HCT116 (cell line): ENCODE measurements at regions not wholly inside any gene's neighbourhood (a gene's known extent, or its start where the extent isn't known, plus 50 kb on each side); places are given as distances from the start of the nearest gene placed in this dataset.

Experiments used
- ATAC-seq: fragments of 200-7000 bp; cut with Tn5 transposase; 2 replicates; pipeline ENCODE4 v1.9.1; 2020; ENCODE audit warnings: mild to moderate bottlenecking, moderate library complexity
- BruUV-seq: library from RNA; stranded (reverse); fragments of 400-500 nt; replicated peaks from 2 replicates; lab custom pipeline; 2021; lab: Mats Ljungman, UMichigan
- CTCF ChIA-PET: fragments of 300-600 bp; sonication (Branson Sonifier 250); formaldehyde crosslinking; loops from one replicate; lab custom pipeline; 2021; ENCODE audit warnings: antibody characterized with exemption; lab: Charles Lee
- POLR2A ChIA-PET: fragments of 300-600, 350-600 bp; sonication (Branson Sonifier 250); formaldehyde crosslinking; loops from one replicate; lab custom pipeline; 2021; ENCODE audit warnings: antibody characterized with exemption; lab: Charles Lee
- RAD21 ChIA-PET, 2 experiments: fragments of 300-600 bp; sonication (Branson Sonifier 250); formaldehyde crosslinking; loops; one replicate each; lab custom pipeline; 2023; ENCODE audit warnings: low total read pairs in 2 of 2; ENCODE audit not compliant: uncharacterized antibody in 2 of 2, unreplicated experiment in 2 of 2, low non-redundant PET in 1 of 2; lab: Charles Lee
- DNase-seq: peaks from one replicate; pipeline ENCODE4 v3.0.0-alpha.2; 2010; ENCODE audit warnings: low read depth, low spot score
- H2AFZ ChIP-seq: fragments of 200-600 bp; shearing (Covaris generic), sonication (generic); 2 replicates; pipeline ENCODE4 v1.6.1; 2017; ENCODE audit warnings: low read depth, mixed run types, mixed read lengths, antibody characterized with exemption, low read length; ENCODE audit not compliant: poor library complexity, severe bottlenecking
- H3K27ac ChIP-seq: 2 replicates; pipeline ENCODE4 v1.5.1; 2012; ENCODE audit warnings: low read depth, low read length
- H3K27me3 ChIP-seq: fragments of 200-600 bp; sonication (generic); 2 replicates; pipeline ENCODE4 v1.6.1; 2016; ENCODE audit warnings: mixed run types, low read length, mixed read lengths; ENCODE audit not compliant: insufficient read depth
- H3K36me3 ChIP-seq, 2 experiments: fragments of 200-500 bp in 1 of 2; fragments of 200-600 bp in 1 of 2; sonication (Bioruptor generic) in 1 of 2; sonication (generic) in 1 of 2; 2 replicates each; pipeline versions ENCODE4 v1.5.1 to v1.6.1; 2014 to 2016; ENCODE audit warnings: low read length in 2 of 2, inconsistent platforms in 1 of 2, mixed read lengths in 1 of 2, mixed run types in 1 of 2; ENCODE audit not compliant: insufficient read depth in 2 of 2, control insufficient read depth in 1 of 2
- H3K4me1 ChIP-seq, 2 experiments: fragments of 200-600 bp in 1 of 2; sonication (generic) in 1 of 2; 2 replicates each; pipeline versions ENCODE4 v1.5.1 to v1.6.1; 2012 to 2017; ENCODE audit warnings: low read length in 2 of 2, inconsistent platforms in 1 of 2, mild to moderate bottlenecking in 1 of 2, mixed read lengths in 1 of 2, mixed run types in 1 of 2, moderate library complexity in 1 of 2; ENCODE audit not compliant: insufficient read depth in 2 of 2, control insufficient read depth in 1 of 2
- H3K4me2 ChIP-seq: fragments of 200-600 bp; sonication (generic); 2 replicates; pipeline ENCODE4 v1.6.1; 2017; ENCODE audit warnings: mixed run types, low read length, mixed read lengths
- H3K4me3 ChIP-seq, 2 experiments: fragments of 200-600 bp in 1 of 2; sonication (generic) in 1 of 2; replicated peaks in 1 of 2; 2 replicates each; pipeline ENCODE4 v1.5.1; 2011 to 2016; ENCODE audit warnings: low read length in 2 of 2, control low read depth in 1 of 2, low read depth in 1 of 2, mild to moderate bottlenecking in 1 of 2, mixed read lengths in 1 of 2, mixed run types in 1 of 2
- H3K79me2 ChIP-seq: fragments of 200-600 bp; sonication (generic); 2 replicates; pipeline ENCODE4 v1.6.1; 2017; ENCODE audit warnings: mild to moderate bottlenecking, mixed run types, low read length, moderate library complexity, mixed read lengths; ENCODE audit not compliant: insufficient read depth
- H3K9ac ChIP-seq: fragments of 200-600 bp; sonication (generic); 2 replicates; pipeline ENCODE4 v1.6.1; 2016; ENCODE audit warnings: low read length, mixed read lengths
- H3K9me2 ChIP-seq: fragments of 200-600 bp; sonication (generic), shearing (Covaris generic); 2 replicates; pipeline ENCODE4 v1.6.1; 2017; ENCODE audit warnings: mixed run types, mild to moderate bottlenecking, moderate library complexity; ENCODE audit not compliant: insufficient read depth
- H3K9me3 ChIP-seq, 2 experiments: fragments of 200-500 bp in 1 of 2; fragments of 200-600 bp in 1 of 2; sonication (Bioruptor generic) in 1 of 2; sonication (generic) in 1 of 2; 2 replicates each; pipeline ENCODE4 v1.6.1; 2014 to 2017; ENCODE audit warnings: low read length in 2 of 2, mixed read lengths in 2 of 2, inconsistent platforms in 1 of 2, low read depth in 1 of 2, mild to moderate bottlenecking in 1 of 2, mixed run types in 1 of 2, moderate library complexity in 1 of 2; ENCODE audit not compliant: control insufficient read depth in 1 of 2, insufficient read depth in 1 of 2
- H4K20me1 ChIP-seq: fragments of 200-600 bp; sonication (generic), shearing (Covaris generic); 2 replicates; pipeline ENCODE4 v1.6.1; 2017; ENCODE audit warnings: mixed run types, mild to moderate bottlenecking, moderate library complexity; ENCODE audit not compliant: insufficient read depth
- CBX3 ChIP-seq: IDR thresholded peaks from 2 replicates; pipeline ENCODE4 v1.6.1; 2012; ENCODE audit warnings: low read depth
- CEBPB ChIP-seq: IDR thresholded peaks from 2 replicates; pipeline ENCODE4 v1.6.1; 2012; ENCODE audit warnings: low read depth
- EZH2phosphoT487 ChIP-seq: fragments of 200-600 bp; IDR thresholded peaks from 2 replicates; pipeline ENCODE4 v1.6.1; 2018; ENCODE audit warnings: antibody characterized with exemption, borderline replicate concordance
- FOSL1 ChIP-seq: IDR thresholded peaks from 2 replicates; pipeline ENCODE4 v1.6.1; 2012; ENCODE audit warnings: low read depth
- POLR2A ChIP-seq: IDR thresholded peaks from 2 replicates; pipeline ENCODE4 v1.7.0; 2011; ENCODE audit warnings: borderline replicate concordance; ENCODE audit not compliant: insufficient read depth, insufficient read length; ENCODE audit errors: extremely low read depth
- RAD21 ChIP-seq: IDR thresholded peaks from 2 replicates; pipeline ENCODE4 v1.6.1; 2012; ENCODE audit warnings: low read depth, mild to moderate bottlenecking
- SIN3A ChIP-seq: IDR thresholded peaks from 2 replicates; pipeline ENCODE4 v1.6.1; 2012; ENCODE audit warnings: low read depth
- SP1 ChIP-seq: IDR thresholded peaks from 2 replicates; pipeline ENCODE4 v1.6.1; 2012; ENCODE audit warnings: low read depth
- SRF ChIP-seq: IDR thresholded peaks from 2 replicates; pipeline ENCODE4 v1.6.1; 2012; ENCODE audit warnings: low read depth
- TCF7L2 ChIP-seq: IDR thresholded peaks from 2 replicates; pipeline ENCODE4 v1.7.0; 2011; ENCODE audit warnings: borderline replicate concordance, inconsistent platforms; ENCODE audit not compliant: insufficient read depth, insufficient read length; ENCODE audit errors: extremely low read depth
- YY1 ChIP-seq: IDR thresholded peaks from 2 replicates; pipeline ENCODE4 v1.6.1; 2011; ENCODE audit warnings: low read length, low read depth, moderate library complexity, mild to moderate bottlenecking; ENCODE audit not compliant: insufficient replicate concordance; ENCODE audit errors: extremely low read depth
- ZFX ChIP-seq: fragments of 450-650 bp; IDR thresholded peaks from 2 replicates; pipeline ENCODE4 v1.6.1; 2017
- intact Hi-C: fragments of 100-400 bp; cut with micrococcal nuclease; formaldehyde crosslinking; loops from 2 replicates; pipeline ENCODE4 v1.10.0; 2022
- TF ChIP-seq, protein P1 (sequence below): IDR thresholded peaks from 2 replicates; pipeline ENCODE4 v1.6.1; 2012; ENCODE audit warnings: low read depth
- TF ChIP-seq, protein P2 (sequence below): IDR thresholded peaks from 2 replicates; pipeline ENCODE4 v1.6.1; 2012
- TF ChIP-seq, protein P3 (sequence below), 3 experiments: fragments of 200-600 bp in 1 of 3; sonication (generic) in 1 of 3; IDR thresholded peaks in 2 of 3; conservative IDR thresholded peaks in 1 of 3; 2 replicates each; pipeline ENCODE4 v1.5.1; 2012 to 2017; ENCODE audit warnings: low read depth in 2 of 3, low read length in 2 of 3, antibody characterized with exemption in 1 of 3, borderline replicate concordance in 1 of 3, control low read depth in 1 of 3, mild to moderate bottlenecking in 1 of 3, mixed read lengths in 1 of 3, mixed run types in 1 of 3, moderate library complexity in 1 of 3; ENCODE audit not compliant: insufficient read depth in 1 of 3

DNA sequence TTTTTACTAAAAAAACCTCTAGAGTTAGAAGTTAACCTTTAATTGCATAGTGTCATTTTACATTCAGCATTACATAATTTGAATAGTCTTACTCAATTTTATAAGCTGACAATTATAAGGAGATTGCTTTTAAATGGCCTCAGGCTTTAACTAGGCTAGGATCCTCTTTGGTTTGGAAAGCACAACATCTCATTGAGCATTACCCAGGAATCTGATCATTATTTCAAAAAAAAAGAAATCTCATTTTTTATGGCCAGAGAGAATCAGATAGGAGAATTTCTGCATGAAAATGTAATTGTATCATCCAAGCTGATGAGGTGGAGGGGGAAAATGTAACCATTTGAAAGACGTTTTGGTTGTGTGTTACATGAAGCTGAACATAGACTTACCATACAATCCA, 324.9 kb upstream of the POT1 start:
- ChIA-PET CTCF (no interaction called here), POLR2A (no interaction called here), RAD21 (no interaction called here)
- Histone ChIP-seq H3K4me3 (no peak overlapping the region), H3K4me1 (no peaks in the 10 kb centered on the region), H2AFZ (no peak overlapping the region), H3K36me3 (no peaks in the 10 kb centered on the region), H3K9me3 (no peaks in the 10 kb centered on the region), H3K4me2 (no peak overlapping the region), H3K79me2 (no peaks in the 10 kb centered on the region), H3K27me3 (no peaks in the 10 kb centered on the region), H3K27ac (no peak overlapping the region), H4K20me1 (no peaks in the 10 kb centered on the region; the same call in 1 of the 2 replicates), H3K9me2 (no peaks in the 10 kb centered on the region), H3K9ac (no peak overlapping the region)
- no peak for DNase-seq
- no peak for TF ChIP-seq ZFX
- TF ChIP-seq YY1: no peak
- no peak for TF ChIP-seq SP1
- BruUV-seq: no TSS peak
- ATAC-seq: no peak
- intact Hi-C loops: no loop called here

DNA sequence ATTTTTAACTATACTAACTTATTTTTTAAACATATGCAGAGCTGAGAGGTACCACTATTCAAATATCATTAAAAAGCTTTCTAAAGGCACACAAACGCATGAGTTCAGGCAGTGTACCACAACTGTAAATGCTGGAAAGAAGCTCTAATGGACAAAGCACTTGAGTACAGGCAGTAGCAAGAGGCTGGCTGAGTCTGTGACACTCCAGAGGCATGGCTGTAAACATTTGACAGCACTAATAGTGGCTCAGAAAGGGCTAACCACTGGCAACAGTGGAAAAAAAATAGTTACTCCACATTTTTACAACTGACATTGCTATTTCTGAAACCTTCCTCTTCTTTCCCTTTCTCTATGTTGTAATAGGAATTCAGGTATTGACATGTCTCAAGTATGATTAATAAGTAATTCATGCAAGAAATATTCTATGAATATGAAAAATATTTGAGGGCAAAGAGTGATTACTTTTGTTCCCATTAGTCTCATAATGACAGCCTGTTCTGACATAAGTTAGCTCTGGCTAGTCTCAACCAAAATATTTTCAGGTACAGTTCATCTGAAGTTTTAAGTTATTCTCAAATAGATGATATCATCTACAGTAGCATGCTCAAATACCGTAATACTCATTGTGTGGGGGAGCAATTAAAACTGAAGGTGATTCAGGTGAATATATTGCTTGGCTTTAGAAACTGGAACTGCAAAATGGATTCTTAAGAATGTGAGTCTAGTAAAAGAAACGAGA, 324.0 kb upstream of the POT1 start:
- H3K27ac ChIP-seq: no peak overlapping the region
- no peak for DNase-seq
- CTCF ChIA-PET: no interaction called here
- no peak for TF ChIP-seq ZFX
- no peak for TF ChIP-seq FOSL1
- no peak for TF ChIP-seq SP1
- no peak for TF ChIP-seq POLR2A
- TF ChIP-seq, protein P1, sequence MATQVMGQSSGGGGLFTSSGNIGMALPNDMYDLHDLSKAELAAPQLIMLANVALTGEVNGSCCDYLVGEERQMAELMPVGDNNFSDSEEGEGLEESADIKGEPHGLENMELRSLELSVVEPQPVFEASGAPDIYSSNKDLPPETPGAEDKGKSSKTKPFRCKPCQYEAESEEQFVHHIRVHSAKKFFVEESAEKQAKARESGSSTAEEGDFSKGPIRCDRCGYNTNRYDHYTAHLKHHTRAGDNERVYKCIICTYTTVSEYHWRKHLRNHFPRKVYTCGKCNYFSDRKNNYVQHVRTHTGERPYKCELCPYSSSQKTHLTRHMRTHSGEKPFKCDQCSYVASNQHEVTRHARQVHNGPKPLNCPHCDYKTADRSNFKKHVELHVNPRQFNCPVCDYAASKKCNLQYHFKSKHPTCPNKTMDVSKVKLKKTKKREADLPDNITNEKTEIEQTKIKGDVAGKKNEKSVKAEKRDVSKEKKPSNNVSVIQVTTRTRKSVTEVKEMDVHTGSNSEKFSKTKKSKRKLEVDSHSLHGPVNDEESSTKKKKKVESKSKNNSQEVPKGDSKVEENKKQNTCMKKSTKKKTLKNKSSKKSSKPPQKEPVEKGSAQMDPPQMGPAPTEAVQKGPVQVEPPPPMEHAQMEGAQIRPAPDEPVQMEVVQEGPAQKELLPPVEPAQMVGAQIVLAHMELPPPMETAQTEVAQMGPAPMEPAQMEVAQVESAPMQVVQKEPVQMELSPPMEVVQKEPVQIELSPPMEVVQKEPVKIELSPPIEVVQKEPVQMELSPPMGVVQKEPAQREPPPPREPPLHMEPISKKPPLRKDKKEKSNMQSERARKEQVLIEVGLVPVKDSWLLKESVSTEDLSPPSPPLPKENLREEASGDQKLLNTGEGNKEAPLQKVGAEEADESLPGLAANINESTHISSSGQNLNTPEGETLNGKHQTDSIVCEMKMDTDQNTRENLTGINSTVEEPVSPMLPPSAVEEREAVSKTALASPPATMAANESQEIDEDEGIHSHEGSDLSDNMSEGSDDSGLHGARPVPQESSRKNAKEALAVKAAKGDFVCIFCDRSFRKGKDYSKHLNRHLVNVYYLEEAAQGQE: no peak
- TF ChIP-seq, protein P2, sequence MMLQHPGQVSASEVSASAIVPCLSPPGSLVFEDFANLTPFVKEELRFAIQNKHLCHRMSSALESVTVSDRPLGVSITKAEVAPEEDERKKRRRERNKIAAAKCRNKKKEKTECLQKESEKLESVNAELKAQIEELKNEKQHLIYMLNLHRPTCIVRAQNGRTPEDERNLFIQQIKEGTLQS: no peak
- no peak for TF ChIP-seq CBX3
- TF ChIP-seq SIN3A: no peak
- TF ChIP-seq, protein P3, sequence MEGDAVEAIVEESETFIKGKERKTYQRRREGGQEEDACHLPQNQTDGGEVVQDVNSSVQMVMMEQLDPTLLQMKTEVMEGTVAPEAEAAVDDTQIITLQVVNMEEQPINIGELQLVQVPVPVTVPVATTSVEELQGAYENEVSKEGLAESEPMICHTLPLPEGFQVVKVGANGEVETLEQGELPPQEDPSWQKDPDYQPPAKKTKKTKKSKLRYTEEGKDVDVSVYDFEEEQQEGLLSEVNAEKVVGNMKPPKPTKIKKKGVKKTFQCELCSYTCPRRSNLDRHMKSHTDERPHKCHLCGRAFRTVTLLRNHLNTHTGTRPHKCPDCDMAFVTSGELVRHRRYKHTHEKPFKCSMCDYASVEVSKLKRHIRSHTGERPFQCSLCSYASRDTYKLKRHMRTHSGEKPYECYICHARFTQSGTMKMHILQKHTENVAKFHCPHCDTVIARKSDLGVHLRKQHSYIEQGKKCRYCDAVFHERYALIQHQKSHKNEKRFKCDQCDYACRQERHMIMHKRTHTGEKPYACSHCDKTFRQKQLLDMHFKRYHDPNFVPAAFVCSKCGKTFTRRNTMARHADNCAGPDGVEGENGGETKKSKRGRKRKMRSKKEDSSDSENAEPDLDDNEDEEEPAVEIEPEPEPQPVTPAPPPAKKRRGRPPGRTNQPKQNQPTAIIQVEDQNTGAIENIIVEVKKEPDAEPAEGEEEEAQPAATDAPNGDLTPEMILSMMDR (IDR thresholded peaks at IDR 0.05 in 2 of 3, conservative IDR thresholded peaks at IDR 0.05 in 1 of 3; ENCODE audit: borderline replicate concordance in 1 of 3, insufficient read depth in 1 of 3, low read depth in 2 of 3, low read length in 2 of 3): no peak
- no peak for TF ChIP-seq TCF7L2
- no peak for TF ChIP-seq EZH2phosphoT487
- TF ChIP-seq RAD21: no peak
- TF ChIP-seq YY1: no peak
- TF ChIP-seq SRF: no peak
- no peak for TF ChIP-seq CEBPB

More for the DNA sequence above, 324.0 kb upstream of the POT1 start:
- BruUV-seq: no TSS peak
- Histone ChIP-seq H3K27me3 (no peaks in the 10 kb centered on the region), H3K9me2 (no peaks in the 10 kb centered on the region), H3K9ac (no peak overlapping the region), H3K36me3 (no peaks in the 10 kb centered on the region), H3K4me1 (no peaks in the 10 kb centered on the region), H3K4me3 (no peak overlapping the region), H3K4me2 (no peak overlapping the region), H3K79me2 (no peaks in the 10 kb centered on the region), H3K9me3 (no peaks in the 10 kb centered on the region), H4K20me1 (no peaks in the 10 kb centered on the region; the same call in 1 of the 2 replicates), H2AFZ (no peak overlapping the region)
- RAD21 ChIA-PET: no interaction called here
- ATAC-seq: no peak
- intact Hi-C loops: no loop called here
- POLR2A ChIA-PET: no interaction called here
